ENCODE measurements at regions not wholly inside any gene's neighbourhood (a gene's known extent, or its start where the extent isn't known, plus 50 kb on each side); places are given as distances from the start of the nearest gene placed in this dataset.
A peak's percentile ranks its signal among the peaks of the same experiment; 100 is the strongest.

- Histone ChIP-seq H3K4me3 (ENCODE audit: low read length) (no peak overlapping the region), H3K27ac (ENCODE audit: low read depth in 1 of 2, low read length in 2 of 2) (no peak overlapping the region), H3K36me3 (ENCODE audit: insufficient read depth, low read length) (no peaks in the 10 kb centered on the region), H3K4me1 (ENCODE audit: insufficient read depth, low read length) (peaks cover 3% of the 10 kb centered on the region), H3K27me3 (ENCODE audit: control insufficient read depth in 1 of 2, insufficient read depth in 2 of 2, low read length in 2 of 2) (no peaks in the 10 kb centered on the region), H3K9me3 (ENCODE audit: control insufficient read depth in 1 of 2, insufficient read depth in 1 of 2, low read length in 2 of 2) (no peaks in the 10 kb centered on the region)
- H3K27ac Mint-ChIP-seq = no peak overlapping the region
- ChIA-PET CTCF (no interaction called here), POLR2A (interaction anchor here (0.7 kb wide), 1 partner anchor 129 kb away, joined by 3 read pairs; no protein-coding TSS in a partner anchor)
- H3K4me3 Mint-ChIP-seq = peak overlapping the region; percentile 5
- no peak for DNase-seq
- peaks cover 10% of the 10 kb centered on the region for H3K4me1 Mint-ChIP-seq (ENCODE audit: low read depth)
- intact Hi-C loops (cut with DNase I, micrococcal nuclease) = no loop called here
- no peak for ATAC-seq (ENCODE audit: poor library complexity)
- no peak for TF ChIP-seq CTCF (IDR thresholded peaks at IDR 0.05)
- no peaks in the 10 kb centered on the region for H3K9me3 Mint-ChIP-seq
- H3K27me3 Mint-ChIP-seq = no peaks in the 10 kb centered on the region
- no peaks in the 10 kb centered on the region for H3K36me3 Mint-ChIP-seq (ENCODE audit: low read depth)
Observed at GRCh38 chr9:88303721-88304451, 84.4 kb upstream of the SPIN1 start.

GRCh38 chr9:88302579-88303324 lies 85.5 kb upstream of the SPIN1 start:
- Mint-ChIP-seq H3K36me3 (ENCODE audit: low read depth) (no peaks in the 10 kb centered on the region), H3K9me3 (no peaks in the 10 kb centered on the region), H3K27me3 (no peaks in the 10 kb centered on the region), H3K27ac (no peak overlapping the region), H3K4me1 (ENCODE audit: low read depth) (peaks cover 10% of the 10 kb centered on the region), H3K4me3 (no peak overlapping the region)
- peaks cover 3% of the 10 kb centered on the region for H3K4me1 ChIP-seq (ENCODE audit: insufficient read depth, low read length)
- ChIA-PET POLR2A (no interaction called here), CTCF (no interaction called here)
- H3K9me3 ChIP-seq (ENCODE audit: control insufficient read depth in 1 of 2, insufficient read depth in 1 of 2, low read length in 2 of 2) = no peaks in the 10 kb centered on the region
- no peak overlapping the region for H3K27ac ChIP-seq (ENCODE audit: low read depth in 1 of 2, low read length in 2 of 2)
- DNase-seq (no peak), ATAC-seq (ENCODE audit: poor library complexity) (no peak)
- no peaks in the 10 kb centered on the region for H3K27me3 ChIP-seq (ENCODE audit: control insufficient read depth in 1 of 2, insufficient read depth in 2 of 2, low read length in 2 of 2)
- intact Hi-C loops (cut with DNase I, micrococcal nuclease) = no loop called here
- H3K4me3 ChIP-seq (ENCODE audit: low read length) = no peak overlapping the region
- no peaks in the 10 kb centered on the region for H3K36me3 ChIP-seq (ENCODE audit: insufficient read depth, low read length)
- no peak for TF ChIP-seq CTCF (IDR thresholded peaks at IDR 0.05)

GRCh38 chr9:88300556-88300955 lies 87.7 kb upstream of the SPIN1 start:
- CTCF ChIA-PET = no interaction called here
- DNase-seq (no peak), ATAC-seq (ENCODE audit: poor library complexity) (no peak)
- Mint-ChIP-seq H3K4me1 (ENCODE audit: low read depth) (peaks cover 10% of the 10 kb centered on the region), H3K9me3 (no peaks in the 10 kb centered on the region), H3K36me3 (ENCODE audit: low read depth) (no peaks in the 10 kb centered on the region), H3K27ac (no peak overlapping the region), H3K4me3 (no peak overlapping the region), H3K27me3 (no peaks in the 10 kb centered on the region)
- POLR2A ChIA-PET = no interaction called here
- Histone ChIP-seq H3K27ac (ENCODE audit: low read depth in 1 of 2, low read length in 2 of 2) (no peak overlapping the region), H3K9me3 (ENCODE audit: control insufficient read depth in 1 of 2, insufficient read depth in 1 of 2, low read length in 2 of 2) (no peaks in the 10 kb centered on the region), H3K36me3 (ENCODE audit: insufficient read depth, low read length) (no peaks in the 10 kb centered on the region), H3K4me1 (ENCODE audit: insufficient read depth, low read length) (peaks cover 3% of the 10 kb centered on the region), H3K27me3 (ENCODE audit: control insufficient read depth in 1 of 2, insufficient read depth in 2 of 2, low read length in 2 of 2) (no peaks in the 10 kb centered on the region), H3K4me3 (ENCODE audit: low read length) (no peak overlapping the region)
- intact Hi-C loops (cut with DNase I, micrococcal nuclease) = no loop called here
- TF ChIP-seq CTCF (IDR thresholded peaks at IDR 0.05) = no peak
